ENCODE measurements at regions not wholly inside any gene's neighbourhood (a gene's known extent, or its start where the extent isn't known, plus 50 kb on each side); places are given as distances from the start of the nearest gene placed in this dataset.
"Not testable (repeated sequence)": the region's sequence is repeated elsewhere in the genome, so short reads cannot be mapped to it uniquely, and the experiment has no call there.

- DNase-seq, result no peak
Observed at GRCh38 chr10:21463436-21463835, 62.0 kb downstream of the SKIDA1 start.

- no peak for DNase-seq
Observed at GRCh38 chr10:21458126-21458871, 67.2 kb downstream of the SKIDA1 start.

- DNase-seq, result no peak
Observed at GRCh38 chr10:21456160-21456559, 69.3 kb downstream of the SKIDA1 start.

GRCh38 chr10:21452203-21452602 lies 73.3 kb downstream of the SKIDA1 start:
- DNase-seq, result no peak

- DNase-seq, result no peak
Observed at GRCh38 chr10:21449288-21449966, 76.1 kb downstream of the SKIDA1 start.

GRCh38 chr10:21445163-21445562 lies 80.3 kb downstream of the SKIDA1 start:
- DNase-seq, result no peak

GRCh38 chr10:21441625-21442024 lies 83.9 kb downstream of the SKIDA1 start:
- DNase-seq, result no peak

- DNase-seq, result not testable (repeated sequence)
Observed at GRCh38 chr10:21438914-21439313, 86.6 kb downstream of the SKIDA1 start.

GRCh38 chr10:21437770-21438382 lies 87.6 kb downstream of the SKIDA1 start:
- DNase-seq, result no peak

- no peak for DNase-seq
Observed at GRCh38 chr10:21432266-21432665, 93.2 kb downstream of the SKIDA1 start.

- no peak for DNase-seq
Observed at GRCh38 chr10:21431799-21432198, 93.7 kb downstream of the SKIDA1 start.

- DNase-seq, result peak; percentile 44
Observed at GRCh38 chr10:21427804-21428481, 97.5 kb downstream of the SKIDA1 start.

- peak; percentile 91 for DNase-seq
Observed at GRCh38 chr10:21424459-21424861, 101.0 kb downstream of the SKIDA1 start.

GRCh38 chr10:21423850-21424249 lies 101.6 kb downstream of the SKIDA1 start:
- no peak for DNase-seq

GRCh38 chr10:21423338-21423737 lies 102.1 kb downstream of the SKIDA1 start:
- DNase-seq, result no peak

- DNase-seq, result no peak
Observed at GRCh38 chr10:21421794-21422193, 103.7 kb downstream of the SKIDA1 start.

- no peak for DNase-seq
Observed at GRCh38 chr10:21421016-21421415, 104.5 kb downstream of the SKIDA1 start.

GRCh38 chr10:21418981-21419576 lies 106.4 kb downstream of the SKIDA1 start:
- peak; percentile 60 for DNase-seq

- no peak for DNase-seq
Observed at GRCh38 chr10:21417172-21417712, 108.2 kb downstream of the SKIDA1 start.

- DNase-seq, result no peak
Observed at GRCh38 chr10:21413680-21414079, 111.8 kb downstream of the SKIDA1 start.

GRCh38 chr10:21413268-21413667 lies 112.2 kb downstream of the SKIDA1 start:
- DNase-seq, result no peak

GRCh38 chr10:21406595-21407193 lies 118.8 kb downstream of the SKIDA1 start:
- DNase-seq, result peak; percentile 65
